Adrenal gland (tissue), 9 donors: ENCODE measurements at regions not wholly inside any gene's neighbourhood (a gene's known extent, or its start where the extent isn't known, plus 50 kb on each side); places are given as distances from the start of the nearest gene placed in this dataset.

Experiments used
- DNase-seq, 7 donors: peaks; one replicate each; pipeline ENCODE4 v3.0.0-alpha.2; 2019 to 2020
- H3K27ac ChIP-seq, 5 donors: fragments of 200-600 bp; sonication (generic) in 4 of 5; 1 replicate in 3 of 5; 2 replicates in 2 of 5; pipeline versions ENCODE4 v1.5.1 to v1.8.0; 2016 to 2020; ENCODE audit warnings: mild to moderate bottlenecking in 1 of 5
- H3K27me3 ChIP-seq: fragments of 200-600 bp; 2 replicates; pipeline ENCODE4 v1.8.0; 2021
- H3K36me3 ChIP-seq, 2 donors: fragments of 200-600 bp; replicated peaks in 1 of 2; 1 replicate in 1 of 2; 2 replicates in 1 of 2; pipeline versions ENCODE4 v1.5.1 to v1.8.0; 2018 to 2022
- H3K4me1 ChIP-seq, 2 donors: fragments of 200-600 bp; replicated peaks in 1 of 2; 1 replicate in 1 of 2; 2 replicates in 1 of 2; pipeline versions ENCODE4 v1.5.1 to v1.8.0; 2018 to 2021
- H3K4me3 ChIP-seq, 4 donors: fragments of 200-600 bp; sonication (generic) in 3 of 4; one replicate each; pipeline ENCODE4 v1.5.1; 2016 to 2018
- H3K9me3 ChIP-seq, 3 donors: fragments of 200-600 bp; sonication (generic) in 1 of 3; replicated peaks in 1 of 3; 1 replicate in 2 of 3; 2 replicates in 1 of 3; pipeline versions ENCODE4 v1.5.1 to v1.8.0; 2016 to 2021
- CTCF ChIP-seq, 6 experiments: fragments of 450-650 bp in 4 of 6; fragments of 200-600 bp in 2 of 6; sonication (generic) in 1 of 6; IDR thresholded peaks; 1 replicate in 5 of 6; 2 replicates in 1 of 6; pipeline versions ENCODE4 v1.5.1 to v1.8.0; 2016 to 2021; ENCODE audit warnings: antibody characterized with exemption in 6 of 6, mild to moderate bottlenecking in 2 of 6, moderate library complexity in 1 of 6
- POLR2A ChIP-seq, 2 donors: fragments of 450-650 bp; IDR thresholded peaks; one replicate each; pipeline ENCODE4 v1.6.1; 2017; ENCODE audit warnings: antibody characterized with exemption in 2 of 2, mild to moderate bottlenecking in 2 of 2, moderate library complexity in 1 of 2
- WGBS, 4 donors: extraction: QIAGEN DNeasy Blood & Tissue Kit in 2 of 4; methylation state at CpG; one replicate each; pipeline versions ENCODE4 v1.1.5 to v1.1.7; 2013 to 2017; 5-methylcytosine and 5-hydroxymethylcytosine counted together
- intact Hi-C, 2 donors: fragments of 100-400 bp; cut with DNase I; formaldehyde crosslinking; loops; one replicate each; pipeline versions ENCODE4 v1.14.1 to v1.15.0; 2022 to 2023
- donor health status: healthy with polysubstance abuse.
- donor health status: Bipolar disorder and iron deficiency.
- donor health status: DM: yes; HTN: yes; CAD: no.
- donor health status: DM: no; HTN: no; CAD: no.
- donor health status: DM: no; HTN: no; CAD: no.

GRCh38 chr2:184113696-184114403 is 484.5 kb upstream of the ZNF804A start:
- Histone ChIP-seq H3K27me3 (no peaks in the 10 kb centered on the region), H3K4me1 (no peaks in the 10 kb centered on the region), H3K9me3 (no peaks in the 10 kb centered on the region), H3K4me3 (no peak overlapping the region), H3K36me3 (no peaks in the 10 kb centered on the region), H3K27ac (no peak overlapping the region)
- intact Hi-C loops: no loop called here
- no peak for TF ChIP-seq POLR2A (IDR thresholded peaks at IDR 0.05)
- TF ChIP-seq CTCF (IDR thresholded peaks at IDR 0.05): no peak
- DNase-seq: no peak
- WGBS, 4 donors: 58 to 77% (median 65%) methylated on average over 2 of the region's 2 CpGs

- intact Hi-C loops: no loop called here
- Histone ChIP-seq H3K27ac (no peak overlapping the region), H3K27me3 (no peaks in the 10 kb centered on the region), H3K4me3 (no peak overlapping the region), H3K9me3 (no peaks in the 10 kb centered on the region), H3K36me3 (no peaks in the 10 kb centered on the region), H3K4me1 (no peaks in the 10 kb centered on the region)
- DNase-seq: no peak
- TF ChIP-seq POLR2A (IDR thresholded peaks at IDR 0.05) (no peak), CTCF (IDR thresholded peaks at IDR 0.05) (no peak)
- WGBS, 4 donors: 19 to 42% (median 36%) methylated on average over 1 of the region's 1 CpG
Measured at GRCh38 chr2:184114439-184114838, 483.9 kb upstream of the ZNF804A start.

- no peak for DNase-seq
- no peaks in the 10 kb centered on the region for H3K27me3 ChIP-seq
- TF ChIP-seq POLR2A (IDR thresholded peaks at IDR 0.05) (no peak), CTCF (IDR thresholded peaks at IDR 0.05) (no peak)
- no peaks in the 10 kb centered on the region for H3K36me3 ChIP-seq
- 78 to 95% (median 87%) methylated on average over 1 of the region's 1 CpG for WGBS, 4 donors
- no peak overlapping the region for H3K4me3 ChIP-seq
- no peak overlapping the region for H3K27ac ChIP-seq
- H3K9me3 ChIP-seq: no peaks in the 10 kb centered on the region
- no peaks in the 10 kb centered on the region for H3K4me1 ChIP-seq
- intact Hi-C loops: no loop called here
Measured at GRCh38 chr2:184119989-184120800, 478.1 kb upstream of the ZNF804A start.

- no peak overlapping the region for H3K4me3 ChIP-seq
- no peak for DNase-seq
- WGBS, 4 donors: 83 to 89% (median 86%) methylated on average over 2 of the region's 2 CpGs
- no peak overlapping the region for H3K27ac ChIP-seq
- H3K4me1 ChIP-seq: no peaks in the 10 kb centered on the region
- H3K36me3 ChIP-seq: no peaks in the 10 kb centered on the region
- intact Hi-C loops: no loop called here
- TF ChIP-seq CTCF (IDR thresholded peaks at IDR 0.05) (no peak), POLR2A (IDR thresholded peaks at IDR 0.05) (no peak)
- no peaks in the 10 kb centered on the region for H3K9me3 ChIP-seq
- no peaks in the 10 kb centered on the region for H3K27me3 ChIP-seq
Measured at GRCh38 chr2:184125867-184126266, 472.5 kb upstream of the ZNF804A start.
